Stimulated activated CD4-positive, alpha-beta T cell treated with anti-CD3 and anti-CD28 coated beads, Interleukin-4, amount 100 ng/mL, for 4 hours (primary cell): ENCODE measurements at regions not wholly inside any gene's neighbourhood (a gene's known extent, or its start where the extent isn't known, plus 50 kb on each side); places are given as distances from the start of the nearest gene placed in this dataset.

Experiments used
- DNase-seq, 2 experiments: peaks; one replicate each; pipeline ENCODE4 v3.0.0-alpha.2; 2020

DNA sequence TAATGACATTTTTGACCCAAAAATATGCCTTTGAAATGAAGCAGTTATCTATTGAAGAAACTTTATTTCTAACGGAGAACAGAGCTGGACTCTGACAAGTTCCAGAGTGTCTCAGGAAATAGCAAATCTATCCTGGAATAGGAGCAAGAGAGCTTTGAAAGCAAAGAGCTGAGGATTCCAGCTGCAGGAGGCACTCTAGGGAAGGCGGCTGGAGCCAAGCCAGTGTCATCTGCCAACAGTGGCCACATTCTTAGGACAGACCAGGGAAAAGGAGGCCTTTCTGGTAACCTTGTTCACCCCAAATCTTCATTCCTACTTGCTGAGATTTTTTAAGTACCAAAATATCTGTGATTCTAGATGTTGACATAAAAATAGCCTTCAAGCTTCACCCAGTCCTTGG lies 493.5 kb upstream of the B3GAT1 start:
- DNase-seq = no peak

DNA sequence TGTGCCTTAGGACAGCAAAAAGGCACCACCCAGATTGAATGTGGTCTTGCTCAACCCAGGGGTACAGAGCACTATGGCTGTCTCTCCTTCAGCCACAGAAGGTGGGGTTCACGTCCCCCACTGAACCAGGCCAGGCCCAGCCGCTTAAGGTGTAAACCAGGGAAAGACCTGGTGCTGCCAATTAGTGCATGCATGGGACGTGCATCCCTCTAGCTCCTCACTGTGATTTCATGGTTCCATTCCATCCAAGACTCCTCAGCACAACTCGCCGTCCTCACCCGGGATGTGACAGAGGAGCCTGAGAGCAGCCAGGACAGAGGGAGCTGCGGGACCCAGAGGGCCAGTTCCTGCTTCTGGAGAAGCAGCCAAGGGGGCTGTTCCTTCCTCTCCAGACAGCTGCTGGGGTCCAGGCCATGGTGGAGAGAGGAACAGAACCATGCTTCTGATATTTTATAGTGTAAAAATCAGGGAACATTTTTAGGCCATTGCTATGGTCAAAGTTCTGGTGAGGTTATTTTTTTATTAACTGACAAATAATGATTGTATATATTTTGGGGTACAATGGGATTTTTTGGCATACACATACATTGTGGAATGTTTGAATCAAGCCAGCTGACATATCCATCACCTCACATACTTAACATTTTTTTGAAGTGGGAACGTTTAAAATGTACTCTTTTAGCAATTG lies 492.2 kb upstream of the B3GAT1 start:
- DNase-seq = no peak

DNA sequence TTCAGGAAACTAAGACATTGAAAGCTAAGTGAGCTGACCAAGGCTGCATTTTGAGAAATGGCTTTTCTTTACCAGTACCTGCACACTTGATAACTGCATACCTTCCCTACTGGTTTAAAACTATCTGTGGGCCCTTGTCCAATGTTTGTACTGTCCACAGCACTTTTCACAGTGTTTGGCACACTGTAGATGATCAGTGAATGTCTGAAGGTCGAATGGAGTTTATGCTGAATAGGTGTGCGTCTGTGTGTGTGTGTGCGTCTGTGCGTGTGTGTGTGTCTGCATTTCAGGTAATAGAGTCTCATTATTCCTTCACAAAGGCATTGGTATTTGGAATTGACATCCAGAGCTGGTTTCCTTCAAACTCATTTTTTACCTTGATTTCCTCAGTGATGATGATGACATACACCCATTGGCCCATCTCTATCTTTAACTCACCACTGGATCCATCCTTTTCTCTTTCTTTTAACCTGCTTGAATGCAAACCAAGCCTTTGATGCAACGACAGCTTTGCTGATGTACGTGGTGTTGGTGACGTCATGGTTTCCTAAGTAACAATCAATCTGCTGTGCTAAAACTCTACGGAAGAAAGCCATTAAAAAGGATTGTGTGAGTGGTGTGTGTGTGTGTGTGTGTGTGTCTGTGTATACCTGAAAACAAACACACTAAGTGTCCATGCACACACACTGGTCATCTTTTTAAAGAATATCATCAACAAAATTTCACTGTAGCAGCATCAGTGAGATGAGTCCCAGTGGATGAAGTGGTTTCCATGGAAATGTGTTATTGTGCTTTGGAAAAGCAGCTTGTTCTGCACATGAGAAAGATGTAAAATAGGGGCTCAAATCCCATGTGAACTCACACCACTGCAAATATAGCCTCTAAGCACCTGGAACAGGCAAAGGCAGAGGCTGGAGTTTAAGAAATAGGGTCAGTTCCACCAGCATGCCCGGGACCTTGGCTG lies 490.2 kb upstream of the B3GAT1 start:
- no peak for DNase-seq

DNA sequence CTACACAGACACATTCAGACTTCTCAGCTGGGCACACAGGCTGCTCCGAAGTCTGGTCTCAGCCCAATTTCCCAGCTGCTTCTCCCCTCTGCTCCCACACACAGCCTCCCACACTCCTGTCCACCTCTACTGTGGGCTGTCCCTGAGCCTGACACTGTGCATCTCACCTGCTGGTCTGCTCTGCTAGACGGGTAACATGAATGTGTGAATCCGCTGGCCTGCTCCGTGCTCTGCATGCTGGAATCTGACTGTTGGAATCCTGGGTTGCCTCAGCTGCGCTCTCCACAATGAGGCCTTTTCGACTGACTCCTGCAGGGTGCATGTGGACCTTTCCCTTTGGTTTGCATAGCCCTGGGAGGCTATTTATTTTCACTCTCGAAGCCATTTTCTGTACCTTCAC lies 489.5 kb upstream of the B3GAT1 start:
- no peak for DNase-seq

DNA sequence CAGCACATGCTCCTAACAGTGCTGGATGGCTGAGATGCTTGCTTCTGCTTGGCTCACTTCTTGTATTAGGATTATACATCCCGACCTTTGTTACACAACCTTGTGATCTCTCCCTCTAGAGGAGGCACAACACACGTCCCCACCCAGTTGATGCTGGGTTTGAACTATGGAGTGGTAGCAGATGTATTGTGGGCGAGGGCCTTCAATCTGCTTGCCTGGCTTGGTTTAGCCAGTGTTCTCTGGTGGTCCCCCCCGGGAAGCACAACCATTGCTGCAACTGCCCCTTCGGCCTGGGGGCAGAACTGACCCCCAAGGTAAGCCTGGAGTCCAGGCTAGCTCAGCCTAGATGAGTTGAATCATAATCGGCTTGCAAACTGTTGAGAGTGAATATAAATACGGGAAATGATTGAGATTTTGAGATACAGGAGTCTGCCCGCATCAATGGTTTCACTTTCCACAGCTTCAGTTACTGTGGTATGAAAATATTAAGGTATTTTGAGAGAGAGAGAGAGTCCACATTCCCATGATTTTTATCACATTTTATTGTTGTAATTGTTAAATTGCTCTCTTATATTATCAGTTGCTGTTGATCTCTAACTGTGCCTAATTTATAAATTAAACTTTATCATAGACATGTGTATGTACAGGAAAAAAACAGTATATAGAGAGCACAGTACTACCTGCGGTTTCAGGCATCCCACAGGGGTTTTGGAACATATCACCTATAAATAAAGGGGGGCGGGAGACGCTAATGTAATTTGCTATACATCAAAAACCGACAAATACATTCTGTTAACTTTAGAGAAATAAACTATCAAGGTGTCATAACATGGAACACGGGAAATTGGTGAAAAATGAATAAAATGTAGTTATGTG lies 482.0 kb upstream of the B3GAT1 start:
- no peak for DNase-seq

DNA sequence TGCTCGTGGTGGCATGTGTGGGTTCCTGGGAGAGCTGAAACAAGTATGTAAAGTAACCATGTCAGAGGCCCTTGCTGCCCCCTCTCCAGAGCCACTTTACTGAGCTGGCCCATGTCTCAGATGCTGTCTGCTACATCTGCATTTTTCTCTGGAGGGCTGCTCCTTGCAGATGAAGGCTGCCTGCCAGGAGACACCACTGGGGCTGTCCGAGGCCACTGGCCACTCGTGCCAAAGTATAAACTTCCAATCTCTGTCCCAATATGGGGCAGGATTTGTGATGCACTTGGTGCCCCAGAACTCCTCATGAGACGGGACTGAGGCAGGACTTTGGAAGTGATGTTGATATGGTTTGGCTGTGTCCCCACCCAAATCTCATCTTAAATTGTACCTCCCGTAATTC lies 478.4 kb upstream of the B3GAT1 start:
- no peak for DNase-seq

DNA sequence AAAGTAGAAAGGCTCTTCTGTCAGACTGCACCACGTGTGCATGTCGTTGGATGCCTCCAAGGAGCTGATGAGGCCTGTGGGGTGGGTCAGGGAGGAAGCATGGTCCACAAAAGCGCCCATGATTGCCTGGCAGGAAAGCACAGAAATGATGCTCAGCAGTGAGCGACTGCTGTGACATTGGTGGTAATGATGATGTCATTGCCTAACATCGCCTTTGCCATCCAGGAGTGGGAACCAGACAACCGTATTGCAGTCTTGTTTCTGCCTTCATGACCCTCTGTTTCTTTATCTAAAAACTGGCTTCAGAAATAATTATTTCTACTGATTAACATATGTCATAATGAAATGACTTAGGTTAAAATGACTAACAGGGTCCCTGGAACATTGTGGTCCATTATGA lies 477.8 kb upstream of the B3GAT1 start:
- DNase-seq = no peak

DNA sequence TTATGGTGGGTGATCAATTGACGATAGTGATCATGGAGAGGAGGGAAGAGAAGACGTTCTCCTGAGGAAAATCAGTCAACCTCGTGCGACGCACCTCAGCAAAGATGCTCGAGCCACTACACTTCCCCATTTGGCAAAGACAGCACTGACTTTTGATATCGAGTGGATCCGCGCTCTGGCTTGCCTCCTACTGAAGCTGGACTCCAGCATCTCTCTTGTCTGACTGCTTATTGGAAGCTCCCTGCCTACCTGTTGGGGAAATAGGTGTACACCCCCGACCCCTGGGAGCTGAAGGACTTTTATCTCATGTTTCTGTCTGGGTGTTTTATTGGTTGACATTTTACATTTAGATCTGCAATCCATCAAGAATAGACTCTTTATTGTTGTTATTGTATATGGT lies 476.8 kb upstream of the B3GAT1 start:
- DNase-seq = no peak

DNA sequence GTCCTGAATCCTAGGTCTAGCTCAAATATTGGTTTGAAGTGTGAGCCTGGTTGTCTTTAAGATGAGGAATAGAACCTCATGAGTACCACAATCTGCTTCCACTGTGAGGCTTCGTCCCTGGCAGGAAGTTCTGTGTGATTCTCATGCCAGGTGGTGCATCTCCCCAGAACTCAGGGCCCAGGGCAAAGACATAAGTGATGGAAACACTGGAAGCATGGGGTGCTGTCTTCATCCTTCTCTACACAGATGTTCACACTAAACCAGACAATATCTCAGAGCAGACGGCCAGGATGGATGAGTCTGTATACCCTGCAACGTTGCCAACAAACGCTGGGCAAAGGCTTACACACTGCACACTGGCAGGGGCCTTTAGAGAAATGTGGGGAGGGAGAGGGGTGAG lies 475.9 kb upstream of the B3GAT1 start:
- DNase-seq = no peak

DNA sequence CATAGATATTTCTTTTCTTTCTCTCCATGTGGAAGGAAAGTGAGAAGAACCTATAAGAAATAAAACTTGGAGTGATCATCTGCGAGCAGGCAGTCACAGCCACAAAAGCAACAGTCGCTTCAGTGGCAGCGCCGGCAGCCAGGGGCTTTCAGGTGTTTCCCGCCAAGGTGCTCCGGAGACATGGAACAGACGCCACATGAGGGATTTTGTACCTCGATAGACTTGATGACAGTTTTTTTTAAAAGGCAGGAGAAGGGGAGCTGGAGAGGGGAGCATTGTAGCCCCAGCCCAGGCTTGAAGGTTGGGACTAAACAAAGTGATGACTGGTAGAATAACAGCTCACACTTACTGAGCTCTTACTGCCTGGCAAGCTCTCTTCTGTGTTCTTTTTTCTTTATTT lies 471.4 kb upstream of the B3GAT1 start:
- no peak for DNase-seq

DNA sequence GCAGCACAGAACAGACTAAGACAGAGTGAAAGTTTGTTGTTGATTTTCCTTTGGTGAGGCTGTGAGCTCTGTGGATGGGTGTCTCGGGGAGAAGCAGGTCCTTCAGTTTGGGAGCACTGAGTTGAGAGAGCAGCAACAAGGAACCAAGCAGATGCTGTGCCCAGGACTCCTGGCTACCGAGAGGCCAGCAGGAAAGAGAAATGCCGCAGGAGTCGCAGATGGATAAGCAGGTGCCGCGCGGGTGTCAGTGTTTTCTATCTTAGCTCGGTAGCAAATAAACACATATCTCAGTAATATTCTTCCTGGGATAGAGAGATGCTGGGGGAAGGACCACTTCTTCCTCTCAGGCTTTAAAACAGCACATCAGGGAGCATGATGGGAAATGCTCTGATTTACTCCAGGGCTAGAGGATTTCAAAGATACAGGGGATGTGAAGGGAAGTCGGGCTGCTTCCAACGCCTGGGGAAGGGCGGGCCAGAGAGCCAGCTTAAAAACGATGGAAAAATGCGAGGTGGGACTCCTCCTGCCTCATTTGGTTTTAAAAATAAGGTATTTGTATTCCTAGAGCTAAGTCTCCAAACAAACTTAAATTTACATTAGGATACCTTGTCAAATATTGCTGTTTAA lies 470.7 kb upstream of the B3GAT1 start:
- no peak for DNase-seq

DNA sequence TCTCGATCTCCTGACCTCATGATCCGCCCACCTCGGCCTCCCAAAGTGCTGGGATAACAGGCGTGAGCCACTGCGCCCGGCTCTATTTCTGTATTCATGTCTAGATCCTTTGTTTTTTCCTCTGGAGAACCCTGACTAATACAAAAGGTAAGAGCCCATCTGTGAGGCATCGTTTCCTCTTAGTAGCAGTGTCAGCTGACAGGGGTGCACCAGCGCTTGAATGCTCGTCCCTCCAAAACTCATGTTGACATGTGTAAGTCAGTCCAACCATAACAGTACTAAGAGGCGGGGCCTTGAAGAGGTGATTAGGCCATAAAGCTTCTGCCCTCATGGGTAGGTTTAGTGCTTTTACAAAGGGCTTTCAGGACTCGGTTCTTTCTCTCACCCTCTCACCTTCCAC lies 470.1 kb upstream of the B3GAT1 start:
- DNase-seq = no peak

DNA sequence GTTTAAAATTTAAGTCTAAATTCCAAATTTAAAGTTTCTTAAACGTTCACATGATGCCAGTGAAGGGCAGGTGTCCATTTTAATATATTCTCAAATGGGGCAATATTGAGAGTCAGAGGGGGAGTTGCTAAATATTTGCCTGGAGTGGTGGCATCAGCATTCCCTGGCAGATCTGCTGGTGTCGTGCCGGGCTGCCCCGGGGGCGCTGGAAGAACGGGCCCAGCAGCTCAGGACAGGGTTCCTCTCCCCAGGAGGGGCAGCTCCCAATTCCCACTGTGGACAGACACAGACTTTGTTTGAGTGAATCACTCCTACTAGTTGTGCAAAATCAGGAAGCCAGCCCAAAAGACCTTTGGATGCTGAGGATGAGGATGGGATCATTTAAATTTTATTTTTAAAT lies 468.7 kb upstream of the B3GAT1 start:
- DNase-seq = no peak

DNA sequence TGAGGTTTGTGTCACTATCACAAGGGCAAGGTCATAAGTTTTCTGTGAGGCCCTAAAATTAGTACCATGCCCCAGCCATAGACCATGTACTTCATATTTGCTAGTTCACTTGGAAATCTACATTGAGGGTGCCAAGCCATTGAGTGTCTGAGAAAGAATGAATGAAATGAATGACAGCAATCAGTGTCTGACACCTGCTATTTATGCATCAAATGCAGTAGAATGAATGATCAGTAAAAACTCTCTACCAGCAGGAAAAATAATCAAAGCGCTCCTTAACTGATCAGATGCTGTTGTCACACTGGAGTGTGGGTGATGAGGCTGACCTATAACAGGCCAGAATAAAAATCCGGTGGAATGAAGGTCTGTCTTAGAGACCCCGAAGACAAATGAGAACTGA lies 467.9 kb upstream of the B3GAT1 start:
- DNase-seq = no peak

DNA sequence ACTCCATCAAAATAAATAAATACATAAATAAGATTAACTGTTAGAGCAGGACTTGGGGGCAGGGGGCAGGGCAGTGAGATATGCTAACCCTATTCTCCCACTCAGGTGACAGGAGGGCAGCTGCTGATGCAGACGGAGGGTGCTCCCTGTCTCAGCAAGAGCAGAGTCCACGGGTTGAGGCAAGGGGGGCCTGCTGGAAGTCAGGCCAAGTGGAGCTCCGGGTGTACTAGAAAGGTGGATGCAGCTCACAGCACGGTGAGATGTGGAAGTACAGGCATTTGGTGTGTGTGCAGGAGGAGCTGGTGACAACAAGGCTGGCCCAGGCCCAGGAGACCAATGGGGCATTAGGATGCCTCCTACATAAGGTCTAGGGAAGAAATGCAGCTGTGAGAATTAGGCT lies 467.3 kb upstream of the B3GAT1 start:
- DNase-seq = no peak

DNA sequence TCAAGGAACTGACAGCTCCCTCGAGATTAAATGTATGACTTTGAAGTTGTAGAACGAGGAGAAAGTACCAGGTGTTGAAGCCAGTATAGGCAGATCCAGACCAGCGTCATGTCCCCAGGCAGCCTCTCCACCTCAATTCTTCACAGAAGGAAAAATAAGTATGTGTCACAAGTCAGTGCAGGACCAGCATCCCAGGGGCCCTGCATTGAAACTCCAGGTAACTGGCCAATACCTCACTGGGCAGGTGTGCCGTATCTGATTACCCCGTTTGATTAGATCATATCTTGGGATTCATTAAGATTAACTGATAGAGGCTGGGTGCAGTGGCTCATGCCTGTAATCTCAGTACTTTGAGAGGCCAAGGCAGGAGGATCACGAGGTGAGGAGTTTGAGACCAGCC lies 466.7 kb upstream of the B3GAT1 start:
- DNase-seq = no peak

DNA sequence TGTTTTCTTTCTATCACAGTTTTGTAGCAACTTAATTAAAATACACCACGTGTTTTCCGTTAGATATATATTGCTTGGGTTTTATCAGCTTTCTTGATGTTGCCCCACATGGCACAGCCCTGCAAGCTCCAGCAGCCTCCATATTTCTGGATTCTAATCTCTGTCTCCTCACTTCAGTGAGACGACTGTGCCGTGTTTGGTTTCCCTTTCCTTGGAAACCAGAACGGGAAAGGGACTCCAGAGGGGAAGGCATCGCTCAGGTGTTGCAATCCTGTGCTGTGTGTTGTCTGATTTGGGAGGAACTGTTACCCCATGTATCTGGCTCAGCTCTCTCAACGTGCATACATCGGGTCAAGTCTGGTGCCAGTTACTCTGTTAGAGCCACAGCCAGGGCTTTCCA lies 464.2 kb upstream of the B3GAT1 start:
- DNase-seq = no peak

DNA sequence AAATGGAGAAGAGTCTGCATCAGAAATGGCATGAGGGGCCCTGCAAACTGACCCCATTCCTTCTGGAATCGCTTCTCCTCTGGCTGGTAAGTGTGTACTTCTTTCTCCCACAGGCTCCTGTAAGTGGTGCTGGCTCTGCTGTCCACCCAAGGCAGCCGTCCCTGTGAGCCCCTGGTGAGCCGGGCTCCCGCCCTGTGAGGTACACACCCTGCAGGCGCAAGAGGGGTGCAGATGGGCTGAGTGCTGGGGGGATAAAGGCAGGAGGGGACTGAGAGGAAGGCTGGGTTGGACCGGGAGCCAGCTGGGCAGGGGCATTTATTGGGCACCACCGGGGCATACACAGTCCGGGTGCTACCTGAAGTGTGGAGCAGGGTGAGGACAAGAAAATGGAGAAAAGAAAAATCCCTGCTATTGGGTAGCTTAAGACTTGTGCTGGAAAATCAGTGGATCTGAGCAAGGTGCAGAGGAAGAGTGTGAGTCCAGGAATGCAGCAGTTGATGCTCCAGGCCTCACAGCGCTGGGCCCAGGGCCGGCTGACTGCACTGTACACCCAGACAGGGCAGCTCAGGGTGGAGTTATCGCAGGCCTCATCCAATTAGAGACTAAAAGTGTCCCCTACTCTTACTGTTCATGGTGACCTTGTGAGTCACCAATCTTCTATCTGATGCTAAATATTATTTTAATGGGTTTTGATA lies 455.1 kb upstream of the B3GAT1 start:
- DNase-seq = no peak

DNA sequence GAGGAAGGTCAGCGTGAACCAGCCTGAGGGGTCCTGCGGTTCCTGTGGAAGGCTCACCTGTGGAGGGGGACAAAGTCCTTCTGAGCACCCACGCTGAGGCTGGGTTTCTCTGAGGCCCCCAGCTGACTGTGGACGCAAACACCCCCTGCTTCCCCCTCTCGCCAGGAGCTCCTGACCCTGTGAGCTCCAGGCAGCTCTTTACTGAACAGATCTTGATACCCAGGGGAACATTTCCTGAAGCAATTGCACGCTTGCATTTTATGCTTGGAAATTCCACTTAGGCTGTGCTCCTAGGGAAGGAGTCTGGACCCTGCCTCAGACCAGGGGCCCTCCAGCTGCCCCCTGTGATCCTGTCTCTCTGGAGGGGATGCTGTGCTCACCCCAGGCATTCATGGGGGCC lies 454.2 kb upstream of the B3GAT1 start:
- DNase-seq = no peak

DNA sequence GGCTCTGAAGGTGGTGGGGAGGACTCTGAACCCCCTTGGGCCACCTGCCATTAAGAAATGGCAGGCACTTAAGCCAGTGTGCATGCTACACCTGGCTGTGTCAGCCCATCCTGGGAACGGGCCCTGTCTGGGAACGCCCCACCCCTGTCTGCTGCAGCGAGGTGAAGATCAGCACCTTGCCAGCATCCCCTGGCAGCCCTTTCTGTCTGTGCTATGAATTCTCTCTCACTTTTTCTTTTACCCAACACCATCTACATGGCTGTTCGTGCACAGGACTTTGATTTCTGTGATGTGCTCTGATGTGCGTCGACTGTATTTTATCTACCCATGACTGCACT lies 452.9 kb upstream of the B3GAT1 start:
- no peak for DNase-seq

DNA sequence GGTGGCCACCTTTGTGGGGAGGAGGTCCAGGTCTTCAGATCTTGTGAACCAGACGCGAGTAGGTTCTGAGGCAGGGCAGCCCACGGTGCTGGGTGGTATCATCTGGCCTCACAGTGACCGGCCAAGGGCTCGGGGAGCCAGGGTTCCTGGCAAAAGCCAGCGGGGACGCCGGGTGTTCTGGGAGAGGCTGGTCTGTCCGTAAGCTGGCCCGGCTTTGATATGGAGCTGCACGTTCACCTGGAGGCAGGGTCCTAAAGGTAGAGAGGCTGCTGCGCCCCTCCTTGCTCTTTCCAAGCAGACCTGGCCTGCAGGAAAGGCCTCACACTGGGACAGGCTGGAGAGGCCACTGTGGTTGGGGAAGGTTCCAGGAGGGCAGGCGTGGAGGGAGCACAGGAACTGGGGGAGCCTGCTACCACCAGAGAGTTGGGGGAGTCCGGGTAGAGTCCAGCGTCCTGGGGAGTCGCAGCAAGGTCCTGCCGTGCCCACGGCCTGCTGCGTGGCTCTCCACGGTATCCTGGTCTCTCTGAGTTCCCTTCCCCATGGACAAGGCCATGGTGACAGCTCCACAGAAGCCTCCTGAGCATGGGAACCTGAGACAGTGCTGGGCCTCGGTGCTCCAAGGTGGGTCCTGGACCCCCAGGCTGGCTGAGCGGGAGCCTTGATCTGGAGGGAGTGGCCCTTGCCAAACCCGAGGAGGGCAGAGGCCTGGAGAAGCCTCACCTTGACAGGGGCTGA lies 452.4 kb upstream of the B3GAT1 start:
- no peak for DNase-seq

DNA sequence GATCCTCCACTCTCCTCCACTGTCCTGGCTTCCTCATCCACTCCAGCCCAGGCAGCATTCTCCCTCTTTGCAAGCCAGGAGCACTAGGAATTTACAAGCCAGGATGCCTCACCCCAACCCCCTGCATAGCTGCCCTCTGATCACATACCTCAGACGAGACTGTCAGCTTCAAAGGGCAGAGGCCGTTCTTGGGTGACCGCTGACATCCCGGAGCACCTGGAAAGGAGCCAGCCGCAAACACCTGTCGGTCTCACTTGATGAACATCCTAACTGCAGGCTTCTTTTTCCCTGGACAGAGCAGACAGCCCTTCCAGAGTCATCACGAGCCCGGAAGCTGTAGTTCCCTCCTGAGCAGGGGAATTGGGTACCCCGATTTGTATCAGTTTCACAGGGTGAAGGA lies 451.3 kb upstream of the B3GAT1 start:
- DNase-seq = no peak
